Hematopoietic multipotent progenitor cell treated with erythropoietin and hydrocortisone succinate and interleukin-3 and kit ligand, for 17 days (in vitro differentiated cells): ENCODE measurements at regions not wholly inside any gene's neighbourhood (a gene's known extent, or its start where the extent isn't known, plus 50 kb on each side); places are given as distances from the start of the nearest gene placed in this dataset.
"Not testable (repeated sequence)": the region's sequence is repeated elsewhere in the genome, so short reads cannot be mapped to it uniquely, and the experiment has no call there.

Experiments
- DNase-seq: peaks from one replicate; pipeline ENCODE4 v3.0.0-alpha.2; 2015; ENCODE audit warnings: low spot score

DNA sequence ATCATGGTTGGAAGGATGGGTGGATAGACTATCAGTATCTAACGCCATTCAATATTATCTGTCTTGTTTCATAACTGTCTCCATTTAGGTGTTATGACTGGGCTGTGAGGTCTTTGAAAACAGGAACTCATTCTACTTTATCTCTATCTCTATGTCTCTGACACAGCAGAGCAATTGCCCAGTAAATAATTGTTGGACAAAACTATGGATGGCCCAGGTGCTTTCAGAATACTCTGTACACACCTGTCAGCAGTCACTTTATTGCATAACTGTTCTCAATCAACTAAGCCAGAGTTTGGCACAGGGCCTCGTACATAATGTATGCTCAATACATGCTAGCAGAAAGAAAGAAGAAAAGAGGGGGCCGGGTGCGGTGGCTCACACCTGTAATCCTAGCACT lies 210.3 kb downstream of the OPA1 start:
- no peak for DNase-seq

DNA sequence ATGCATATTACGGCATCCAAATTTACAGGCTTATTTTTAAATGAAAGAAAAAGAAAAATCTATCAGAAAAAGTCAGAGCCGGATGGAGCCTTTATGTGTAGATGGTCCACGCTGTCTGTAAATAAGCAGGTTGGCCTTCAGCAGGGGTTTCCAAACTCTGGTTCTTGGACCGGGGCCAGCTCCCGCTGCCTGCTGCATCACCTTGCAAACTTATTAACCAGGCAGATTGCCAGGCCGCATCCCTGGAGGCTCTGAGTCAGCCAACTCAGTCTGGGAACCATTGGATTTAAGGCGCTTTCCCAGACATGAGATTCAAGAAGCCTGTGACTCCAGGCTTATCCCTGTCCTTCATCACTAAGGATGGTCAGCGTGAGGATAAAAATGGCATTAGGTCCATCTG lies 212.4 kb downstream of the OPA1 start:
- DNase-seq = no peak

GRCh38 chr3:193808317-193808716 lies 215.3 kb downstream of the OPA1 start:
- DNase-seq = no peak

DNA sequence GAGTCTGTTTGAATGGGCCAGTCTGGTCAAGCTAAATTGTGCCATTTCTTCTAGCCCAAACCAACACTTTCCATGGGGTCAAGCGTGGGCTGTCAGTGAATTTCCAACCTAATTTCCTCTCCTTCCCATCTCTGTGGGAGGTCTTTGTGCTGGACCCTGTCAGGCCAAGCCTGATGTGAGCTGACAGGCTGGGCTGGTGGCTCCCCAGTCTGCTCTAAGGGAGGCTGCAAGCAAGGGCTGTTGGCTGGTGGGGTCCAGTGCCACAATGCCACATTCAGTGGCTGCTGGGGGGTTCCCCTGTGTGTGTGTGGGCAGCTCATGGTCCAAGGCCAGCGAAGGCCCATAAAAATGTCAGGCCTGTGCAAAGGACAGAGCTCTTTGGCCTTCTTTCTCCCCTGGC lies 216.1 kb downstream of the OPA1 start:
- no peak for DNase-seq

- DNase-seq = no peak
Measured at GRCh38 chr3:193812078-193812725, 219.2 kb downstream of the OPA1 start.

GRCh38 chr3:193812791-193813500 lies 219.9 kb downstream of the OPA1 start:
- no peak for DNase-seq

- no peak for DNase-seq
Measured at GRCh38 chr3:193813501-193813830, 220.5 kb downstream of the OPA1 start.

- no peak for DNase-seq
Measured at GRCh38 chr3:193814166-193814892, 221.3 kb downstream of the OPA1 start.

GRCh38 chr3:193815246-193816027 lies 222.4 kb downstream of the OPA1 start:
- DNase-seq = no peak

DNA sequence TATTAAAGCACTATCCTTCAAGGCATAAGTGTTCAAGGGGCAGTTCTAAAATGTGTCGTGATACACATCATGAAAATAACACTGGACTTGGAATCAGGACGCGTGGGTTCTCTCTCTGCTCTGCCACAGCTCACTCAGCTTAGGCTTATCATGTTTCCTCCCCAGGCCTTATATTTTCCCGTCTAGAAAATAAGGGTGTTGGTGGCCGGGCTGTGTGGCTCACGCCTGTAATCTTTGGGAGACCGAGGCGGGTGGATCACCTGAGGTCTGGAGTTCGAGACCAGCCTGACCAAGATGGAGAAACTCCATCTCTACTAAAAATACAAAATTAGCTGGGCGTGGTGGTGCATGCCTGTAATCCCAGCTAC lies 223.0 kb downstream of the OPA1 start:
- no peak for DNase-seq

DNA sequence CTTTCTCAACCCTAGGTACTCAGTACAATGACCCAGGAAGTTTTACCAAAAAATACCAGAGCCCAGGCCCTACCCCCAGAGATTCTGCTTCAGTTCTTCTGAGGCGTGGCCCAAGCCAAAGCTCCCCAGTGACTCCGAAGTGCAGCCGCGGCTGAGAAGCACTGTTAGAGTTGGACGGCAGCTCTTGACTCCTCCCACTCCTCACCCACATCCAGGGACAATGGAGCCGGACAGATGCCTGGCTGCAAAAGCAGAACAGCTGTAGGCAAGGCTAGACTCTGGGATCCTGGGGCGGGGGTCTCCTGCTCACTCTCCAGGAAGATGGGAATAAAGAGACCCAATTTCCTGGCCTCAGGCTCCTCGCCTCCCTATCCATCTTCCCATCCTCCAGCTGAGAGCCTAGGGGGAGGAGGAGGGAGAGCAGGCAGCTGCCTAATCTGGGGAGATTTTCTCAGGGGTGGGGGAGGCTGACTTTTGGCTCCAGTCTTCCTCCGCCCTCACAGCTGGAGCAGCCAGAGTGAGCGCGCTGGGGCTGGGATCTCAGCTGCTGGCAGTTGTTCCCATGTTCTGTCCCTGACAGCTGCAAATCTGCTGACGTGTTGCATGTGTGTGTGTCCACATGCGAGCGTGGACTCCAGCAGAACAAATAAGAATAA lies 223.8 kb downstream of the OPA1 start:
- DNase-seq = no peak

DNA sequence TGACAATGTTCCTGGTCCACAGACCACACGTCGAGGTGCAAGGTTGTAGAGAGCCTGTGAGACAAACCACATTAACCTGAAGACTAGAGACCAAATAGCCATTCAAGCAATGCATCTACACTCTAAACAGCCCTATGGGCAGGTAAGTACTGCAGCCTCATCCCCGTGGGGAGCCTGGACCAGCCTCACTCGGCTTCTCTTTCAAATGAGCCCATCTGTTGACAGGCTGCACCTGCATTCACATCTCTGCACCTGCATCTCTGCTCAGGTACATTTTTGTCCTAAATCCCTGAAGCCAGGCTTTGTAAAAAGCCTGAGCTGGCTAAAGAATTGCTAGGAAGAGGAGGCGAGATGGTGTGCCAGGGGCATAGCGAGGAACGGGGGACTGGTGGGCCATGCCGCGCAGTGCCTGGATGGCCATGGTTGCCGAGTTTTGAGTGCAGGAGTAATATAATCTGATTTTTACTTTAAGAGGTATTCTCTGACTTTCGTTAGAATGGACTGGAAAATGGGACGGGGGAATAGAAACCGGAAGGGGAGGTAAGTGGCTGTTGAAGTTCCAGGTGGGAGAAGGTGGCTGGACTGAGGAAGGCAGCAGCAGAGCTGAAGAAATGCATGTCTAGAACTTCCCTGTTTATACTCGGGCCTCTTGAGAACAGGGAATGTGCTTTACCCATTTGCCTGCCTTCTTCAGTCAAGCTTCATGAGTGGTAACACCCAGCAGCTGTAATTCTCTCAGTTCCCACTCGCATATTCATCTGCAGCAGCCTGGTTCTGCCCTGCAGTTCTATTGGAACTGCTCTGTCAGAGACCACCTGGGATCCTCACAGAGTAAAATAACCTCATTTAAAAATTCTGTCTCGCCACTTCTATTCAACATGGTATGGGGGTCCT lies 226.4 kb downstream of the OPA1 start:
- no peak for DNase-seq

DNA sequence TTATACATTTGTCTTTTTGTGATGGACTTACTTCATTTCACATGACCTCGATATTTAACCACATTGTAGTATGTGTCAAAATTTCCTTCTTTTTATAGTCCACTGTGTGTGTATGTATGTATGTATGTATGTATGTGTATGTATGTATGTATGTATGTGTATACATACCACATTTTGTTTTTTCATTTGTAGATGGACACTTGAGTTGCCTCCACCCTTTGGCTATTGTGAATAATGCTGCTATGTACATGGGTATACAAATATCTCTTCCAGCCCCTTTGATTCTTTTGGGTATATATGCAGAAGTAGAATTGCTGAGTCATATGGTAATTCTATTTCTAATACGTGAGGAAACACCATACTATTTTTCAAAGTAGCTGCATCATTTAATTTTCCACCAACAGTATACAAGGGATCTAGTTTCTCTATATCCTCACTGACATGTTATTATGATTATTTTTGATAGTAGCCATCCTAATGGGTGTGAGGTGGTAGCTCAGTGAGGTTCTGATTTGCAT lies 228.2 kb downstream of the OPA1 start:
- no peak for DNase-seq

DNA sequence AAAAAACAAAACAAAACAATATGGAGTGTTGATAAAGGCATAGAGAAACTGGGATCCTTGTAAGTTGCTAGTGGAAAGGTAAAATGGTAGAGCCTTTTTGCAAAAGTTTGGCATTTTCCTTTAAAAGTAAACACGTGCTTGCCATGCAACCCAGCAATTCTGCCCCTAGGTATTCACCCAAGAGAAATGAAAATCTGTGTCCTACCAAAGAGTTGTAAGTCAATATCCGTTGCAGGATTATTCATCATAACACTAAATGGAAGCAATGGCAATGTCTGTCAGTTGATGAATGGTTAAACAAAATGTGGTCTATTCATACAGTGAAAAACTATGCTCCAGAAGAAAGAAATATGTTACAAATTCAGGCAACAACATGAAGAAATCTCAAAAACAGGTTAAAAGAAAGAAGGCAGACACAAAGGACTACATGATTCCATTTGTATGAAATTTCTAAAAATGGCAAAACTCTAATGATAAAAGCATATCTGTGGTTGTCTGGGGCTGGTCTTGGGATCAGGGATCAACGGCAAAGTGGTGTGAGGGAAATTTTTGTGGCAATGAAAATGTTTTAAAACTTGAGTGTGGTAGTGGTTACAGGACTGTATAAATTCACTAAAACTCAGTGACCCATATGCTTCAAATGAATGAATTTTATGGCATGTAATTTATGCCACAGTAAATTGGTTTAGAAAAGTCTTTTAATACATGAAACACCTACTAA lies 229.6 kb downstream of the OPA1 start:
- DNase-seq = no peak

DNA sequence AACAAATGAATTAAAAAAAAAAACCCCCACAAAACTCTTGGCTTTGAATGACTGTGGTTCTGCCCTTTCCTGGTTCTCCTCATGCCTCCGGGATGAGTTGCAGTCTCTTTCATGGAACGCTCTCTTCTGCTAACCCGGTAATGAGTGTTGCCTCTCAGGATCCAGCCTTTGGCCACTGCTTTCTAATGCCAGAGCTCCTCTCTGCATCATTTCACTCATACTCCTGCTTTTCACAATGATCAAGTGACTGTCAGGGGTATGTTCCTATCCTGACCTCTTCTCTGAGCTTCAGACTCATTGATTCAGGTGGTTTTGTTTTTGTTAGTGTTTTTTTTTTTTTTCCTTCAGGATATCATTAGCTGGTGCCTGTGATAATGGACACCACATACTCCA lies 230.2 kb downstream of the OPA1 start:
- not testable (repeated sequence) for DNase-seq

DNA sequence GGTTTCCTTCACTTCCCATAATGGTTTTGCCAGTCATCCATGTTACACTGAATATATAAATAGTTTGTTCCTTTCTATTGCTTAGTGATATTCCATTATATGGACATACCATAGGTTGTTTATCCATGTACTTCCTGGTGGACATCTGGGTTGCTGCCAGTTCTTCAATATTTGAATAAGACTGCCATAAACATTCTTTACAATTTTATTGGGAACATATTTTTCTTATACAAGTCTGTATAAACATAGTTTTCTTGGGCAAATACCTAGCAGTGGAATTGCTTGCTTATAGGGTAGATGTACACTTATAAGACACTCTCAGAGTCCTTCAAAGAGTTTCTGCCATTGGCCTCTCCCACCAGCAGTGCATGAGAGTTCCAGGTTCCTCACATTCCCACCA lies 231.4 kb downstream of the OPA1 start:
- no peak for DNase-seq

GRCh38 chr3:193825617-193826016 lies 232.6 kb downstream of the OPA1 start:
- no peak for DNase-seq

DNA sequence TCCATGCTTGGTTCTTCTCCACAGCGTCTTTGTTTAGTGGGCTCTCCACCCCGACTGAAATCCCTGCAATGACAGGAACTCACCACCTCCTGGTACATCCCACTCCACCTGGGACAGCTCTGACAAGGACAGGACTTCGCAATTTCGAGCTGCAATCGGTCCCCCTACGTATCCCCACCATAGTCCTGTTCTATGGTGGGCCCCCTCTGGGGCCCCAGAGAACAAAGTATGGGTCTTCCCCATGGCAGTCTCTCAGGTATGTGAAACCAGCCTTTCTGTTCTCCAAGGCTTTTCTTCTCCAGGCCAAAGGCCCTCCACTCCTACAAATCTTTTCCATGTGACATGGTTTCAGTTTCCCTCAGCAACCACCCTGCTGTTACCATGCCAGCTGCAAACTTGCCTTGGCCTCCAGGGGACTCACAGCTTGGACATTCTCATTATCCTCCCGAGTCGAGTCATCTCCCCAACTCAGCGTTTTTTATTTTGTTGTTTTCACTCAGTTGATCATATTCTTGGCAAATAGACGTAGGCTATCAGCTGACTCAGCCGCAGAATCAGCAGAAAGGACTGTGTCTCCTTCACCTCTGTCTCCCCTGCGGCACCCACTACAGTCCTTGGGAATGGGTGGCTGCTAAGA lies 233.3 kb downstream of the OPA1 start:
- DNase-seq = no peak

- DNase-seq = no peak
Measured at GRCh38 chr3:193827040-193827669, 234.1 kb downstream of the OPA1 start.
